MG63 (cell line): ENCODE measurements at regions not wholly inside any gene's neighbourhood (a gene's known extent, or its start where the extent isn't known, plus 50 kb on each side); places are given as distances from the start of the nearest gene placed in this dataset.
"Not testable (repeated sequence)": the region's sequence is repeated elsewhere in the genome, so short reads cannot be mapped to it uniquely, and the experiment has no call there.

ENCODE experiments used
- DNase-seq: peaks from one replicate; pipeline ENCODE4 v3.0.0-alpha.2; 2020
- H3K27me3 ChIP-seq: fragments of 250-450 bp; sonication (Bioruptor Pico); 2 replicates; pipeline ENCODE4 v1.5.1; 2020; ENCODE audit warnings: mild to moderate bottlenecking, moderate library complexity
- H3K36me3 ChIP-seq: fragments of 250-450 bp; sonication (Bioruptor Pico); 2 replicates; pipeline ENCODE4 v1.5.1; 2020; ENCODE audit warnings: mild to moderate bottlenecking, moderate library complexity
- H3K4me3 ChIP-seq: fragments of 250-450 bp; sonication (Bioruptor Pico); 2 replicates; pipeline ENCODE4 v1.5.1; 2020; ENCODE audit warnings: mild to moderate bottlenecking, moderate library complexity
- H3K9me3 ChIP-seq: fragments of 250-450 bp; sonication (Bioruptor Pico); 2 replicates; pipeline ENCODE4 v1.5.1; 2020; ENCODE audit warnings: mild to moderate bottlenecking, moderate library complexity

DNA sequence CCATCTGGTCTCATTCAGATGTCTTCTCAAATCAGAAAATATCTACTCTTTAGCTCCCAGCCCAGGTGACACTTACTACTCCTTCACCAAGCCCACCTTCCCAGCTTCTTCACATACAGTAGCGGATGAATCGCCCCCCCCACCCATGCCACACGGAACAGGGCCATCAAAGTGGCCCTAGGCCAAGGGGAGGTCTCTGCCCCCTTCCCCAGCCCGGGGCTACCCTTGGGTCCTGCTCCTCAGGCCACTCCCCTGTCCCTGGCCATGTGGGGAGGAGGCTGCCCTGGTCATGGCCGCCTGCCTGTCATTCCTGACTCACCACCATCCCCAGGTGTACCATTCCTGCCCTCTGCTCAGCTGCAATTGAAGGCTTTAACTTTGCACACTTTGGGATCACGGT lies 142.8 kb downstream of the NECTIN1 start:
- Histone ChIP-seq H3K36me3 (no peaks in the 10 kb centered on the region), H3K27me3 (no peaks in the 10 kb centered on the region), H3K9me3 (no peaks in the 10 kb centered on the region), H3K4me3 (no peak overlapping the region)
- DNase-seq = no peak

GRCh38 chr11:119585043-119585781 lies 143.8 kb downstream of the NECTIN1 start:
- no peak for DNase-seq

GRCh38 chr11:119584193-119585042 lies 144.6 kb downstream of the NECTIN1 start:
- DNase-seq = peak; percentile 69
- peak overlapping the region; percentile 25 for H3K4me3 ChIP-seq

More at GRCh38 chr11:119585043-119585781, 143.8 kb downstream of the NECTIN1 start:
- Histone ChIP-seq H3K9me3 (no peaks in the 10 kb centered on the region), H3K36me3 (no peaks in the 10 kb centered on the region), H3K27me3 (no peaks in the 10 kb centered on the region), H3K4me3 (no peak overlapping the region)

GRCh38 chr11:119583585-119583984 lies 145.4 kb downstream of the NECTIN1 start:
- Histone ChIP-seq H3K27me3 (no peaks in the 10 kb centered on the region), H3K4me3 (no peak overlapping the region), H3K36me3 (no peaks in the 10 kb centered on the region), H3K9me3 (peaks cover 3% of the 10 kb centered on the region; the same call in 1 of the 2 replicates)
- no peak for DNase-seq

More at GRCh38 chr11:119584193-119585042, 144.6 kb downstream of the NECTIN1 start:
- Histone ChIP-seq H3K9me3 (peaks cover under 1% of the 10 kb centered on the region; the same call in 1 of the 2 replicates), H3K36me3 (no peaks in the 10 kb centered on the region), H3K27me3 (no peaks in the 10 kb centered on the region)

DNA sequence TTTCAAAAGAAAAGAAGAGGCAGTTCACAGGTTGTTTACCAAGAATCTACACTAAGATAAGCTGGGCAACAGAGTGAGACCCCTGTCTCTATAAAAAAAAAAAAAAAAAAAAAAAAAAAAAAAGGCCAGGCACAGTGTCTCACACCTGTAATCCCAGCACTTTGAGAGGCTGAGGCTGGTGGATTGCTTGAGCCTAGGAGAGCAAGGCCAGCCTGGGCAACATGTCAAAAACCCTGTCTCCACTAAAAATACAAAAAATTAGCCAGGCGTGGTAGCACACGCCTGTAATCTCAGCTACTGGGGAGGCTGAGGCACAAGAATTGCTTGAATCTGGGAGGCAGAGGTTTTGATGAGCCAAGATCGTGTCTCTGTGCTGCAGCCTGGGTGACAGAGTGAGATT lies 147.6 kb downstream of the NECTIN1 start:
- H3K9me3 ChIP-seq, H3K36me3 ChIP-seq, DNase-seq, H3K27me3 ChIP-seq, H3K4me3 ChIP-seq: not testable (repeated sequence)

GRCh38 chr11:119580751-119581150 lies 148.2 kb downstream of the NECTIN1 start:
- H3K9me3 ChIP-seq = peaks cover 3% of the 10 kb centered on the region; the same call in 1 of the 2 replicates
- no peak for DNase-seq
- H3K36me3 ChIP-seq = no peaks in the 10 kb centered on the region
- H3K4me3 ChIP-seq = no peak overlapping the region
- no peaks in the 10 kb centered on the region for H3K27me3 ChIP-seq

DNA sequence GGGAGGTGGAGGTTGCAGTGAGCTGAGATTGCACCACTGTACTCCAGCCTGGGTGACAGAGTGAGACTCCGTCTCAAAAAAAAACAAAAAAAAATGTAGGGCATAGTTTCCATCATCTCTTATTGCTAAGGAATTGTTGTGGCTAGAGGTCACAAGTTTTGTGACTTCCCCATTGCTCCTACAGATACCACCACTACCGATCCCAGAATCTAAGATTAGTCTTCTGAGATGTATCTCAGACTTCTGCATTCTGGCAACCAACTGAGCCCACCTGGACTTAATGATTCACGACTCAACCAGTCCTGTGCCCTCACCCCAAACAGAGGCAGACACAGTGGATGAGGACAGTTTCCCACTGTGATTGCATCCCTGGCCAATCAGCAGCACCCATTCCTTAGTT lies 148.9 kb downstream of the NECTIN1 start:
- Histone ChIP-seq H3K27me3 (no peaks in the 10 kb centered on the region), H3K36me3 (no peaks in the 10 kb centered on the region)
- DNase-seq = no peak

GRCh38 chr11:119578521-119579191 lies 150.3 kb downstream of the NECTIN1 start:
- Histone ChIP-seq H3K36me3 (no peaks in the 10 kb centered on the region), H3K27me3 (no peaks in the 10 kb centered on the region), H3K4me3 (no peak overlapping the region), H3K9me3 (peaks cover 3% of the 10 kb centered on the region; the same call in 1 of the 2 replicates)
- DNase-seq = no peak

More for the DNA sequence above, 148.9 kb downstream of the NECTIN1 start:
- Histone ChIP-seq H3K4me3 (no peak overlapping the region), H3K9me3 (peaks cover 3% of the 10 kb centered on the region; the same call in 1 of the 2 replicates)

GRCh38 chr11:119573858-119574257 lies 150.9 kb upstream of the THY1 start:
- H3K4me3 ChIP-seq = no peak overlapping the region
- no peaks in the 10 kb centered on the region for H3K9me3 ChIP-seq
- no peaks in the 10 kb centered on the region for H3K27me3 ChIP-seq
- no peaks in the 10 kb centered on the region for H3K36me3 ChIP-seq
- DNase-seq = no peak

DNA sequence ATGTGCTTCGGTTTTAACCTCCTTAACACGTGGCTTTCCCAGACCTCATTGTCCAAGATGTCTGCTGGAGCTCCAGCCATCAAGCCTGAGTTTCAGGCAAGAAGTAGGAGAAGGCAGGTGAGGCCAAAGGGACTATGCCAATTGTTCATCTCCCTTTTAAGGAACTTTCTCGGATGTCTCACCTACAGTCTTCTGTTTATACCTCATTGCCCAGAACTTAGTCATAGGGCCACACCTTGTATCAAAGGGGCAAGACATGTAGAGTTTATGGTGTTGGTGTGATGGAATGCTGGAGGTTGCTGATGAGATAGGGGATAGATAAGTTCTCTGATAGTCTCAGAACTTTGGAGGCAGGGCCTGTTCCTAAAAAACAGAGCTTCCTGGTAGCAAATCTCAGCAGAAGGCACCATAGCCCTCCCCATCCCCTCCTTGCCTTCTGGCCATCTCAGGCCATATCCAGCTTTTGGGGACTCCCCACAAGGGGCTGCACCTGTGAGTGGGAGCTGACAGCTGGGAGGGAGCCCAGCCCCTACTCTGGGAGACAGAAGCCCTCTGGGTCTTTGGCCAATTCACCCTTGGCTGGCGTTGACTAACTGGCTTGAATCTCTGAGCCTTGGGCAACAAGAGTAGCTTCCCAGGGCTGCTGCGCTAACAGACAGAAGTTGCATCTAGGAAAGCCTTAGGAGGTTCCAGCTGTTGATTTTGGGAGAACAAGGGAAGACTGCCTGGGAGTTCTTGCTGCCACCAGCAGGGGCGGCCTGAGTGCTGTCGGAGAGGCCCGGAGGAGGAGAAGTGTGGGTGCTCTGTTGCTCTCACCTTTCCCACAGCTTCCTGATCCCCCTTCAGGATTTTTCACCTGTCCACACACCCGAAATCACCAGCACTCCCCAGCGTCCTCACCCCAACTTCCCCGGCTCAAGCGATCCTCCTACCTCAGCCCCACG lies 149.8 kb upstream of the THY1 start:
- Histone ChIP-seq H3K36me3 (no peaks in the 10 kb centered on the region), H3K4me3 (no peak overlapping the region), H3K27me3 (no peaks in the 10 kb centered on the region), H3K9me3 (no peaks in the 10 kb centered on the region)
- no peak for DNase-seq

GRCh38 chr11:119571311-119571710 lies 148.3 kb upstream of the THY1 start:
- DNase-seq = no peak
- Histone ChIP-seq H3K4me3 (no peak overlapping the region), H3K27me3 (no peaks in the 10 kb centered on the region), H3K36me3 (no peaks in the 10 kb centered on the region), H3K9me3 (no peaks in the 10 kb centered on the region)

DNA sequence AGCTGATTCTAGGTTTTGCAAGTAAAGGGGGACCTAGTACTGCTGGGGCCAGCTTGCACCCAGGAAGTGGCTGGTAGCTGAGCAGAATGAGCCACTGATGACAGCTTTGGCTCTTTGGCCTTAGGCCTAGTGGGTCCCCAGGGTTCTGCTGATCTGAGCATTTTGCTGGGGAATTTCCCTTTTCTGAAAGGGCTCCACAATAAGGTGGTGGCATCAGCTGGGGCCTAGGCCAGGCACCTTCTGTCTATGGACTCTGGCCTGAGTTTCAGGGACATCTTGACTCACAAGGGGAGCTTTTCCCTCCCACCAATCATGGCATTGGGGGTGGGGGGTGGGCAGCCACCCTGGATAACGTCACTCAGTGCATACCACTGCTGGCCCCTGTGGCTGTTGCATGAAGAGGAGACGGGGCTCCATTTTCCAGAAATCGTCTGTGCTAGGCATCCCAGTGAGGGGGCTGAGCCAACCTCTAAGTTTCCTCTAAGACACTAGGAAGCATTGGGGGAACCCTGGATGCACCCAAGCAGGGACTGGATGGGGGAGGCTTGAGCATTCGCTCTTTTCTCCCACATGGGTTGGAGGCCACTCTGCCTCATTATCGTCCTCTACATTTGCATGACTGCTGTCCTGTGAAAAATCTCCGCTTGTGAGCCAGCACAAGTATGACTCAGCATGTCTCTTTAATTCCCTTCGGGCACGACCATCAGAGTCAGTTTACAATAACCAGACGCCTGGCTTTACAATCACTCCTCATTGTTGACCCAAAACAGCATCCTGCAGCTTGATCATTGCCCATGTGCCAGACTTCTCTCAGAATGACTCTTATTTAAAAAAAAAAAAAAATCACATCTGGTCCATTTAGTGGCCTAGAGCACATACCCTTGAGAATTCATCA lies 145.0 kb upstream of the THY1 start:
- H3K4me3 ChIP-seq = no peak overlapping the region
- peak; percentile 89 for DNase-seq
- H3K36me3 ChIP-seq = no peaks in the 10 kb centered on the region
- peaks cover 5% of the 10 kb centered on the region; the same call in 1 of the 2 replicates for H3K9me3 ChIP-seq
- no peaks in the 10 kb centered on the region for H3K27me3 ChIP-seq

DNA sequence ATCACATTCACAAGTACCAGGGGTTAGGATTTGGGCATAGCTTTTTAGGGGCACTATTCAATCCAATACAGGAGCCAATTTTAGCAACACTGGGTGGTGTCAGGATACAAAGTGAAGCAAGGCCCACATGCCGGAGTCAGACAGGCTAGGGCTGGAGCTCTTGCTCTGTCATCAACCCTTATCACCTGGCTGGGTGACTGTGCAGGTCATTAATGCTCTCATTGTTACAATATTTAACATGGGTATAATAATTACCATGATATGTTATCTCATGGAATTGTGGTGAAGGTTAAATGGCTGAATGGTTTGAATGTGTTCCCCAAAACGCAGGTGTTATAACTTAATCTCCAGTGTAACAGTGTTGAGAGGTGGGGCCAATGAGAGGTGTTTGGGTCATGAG lies 143.3 kb upstream of the THY1 start:
- DNase-seq = no peak
- no peak overlapping the region for H3K4me3 ChIP-seq
- no peaks in the 10 kb centered on the region for H3K27me3 ChIP-seq
- H3K9me3 ChIP-seq = peaks cover 10% of the 10 kb centered on the region; the same call in 1 of the 2 replicates
- H3K36me3 ChIP-seq = no peaks in the 10 kb centered on the region

GRCh38 chr11:119565693-119566092 lies 142.7 kb upstream of the THY1 start:
- not testable (repeated sequence) for H3K4me3 ChIP-seq, H3K27me3 ChIP-seq, H3K9me3 ChIP-seq, DNase-seq, H3K36me3 ChIP-seq

GRCh38 chr11:119560961-119561360 lies 138.0 kb upstream of the THY1 start:
- H3K9me3 ChIP-seq = peaks cover 10% of the 10 kb centered on the region; the same call in 1 of the 2 replicates
- no peaks in the 10 kb centered on the region for H3K36me3 ChIP-seq
- no peak for DNase-seq
- no peak overlapping the region for H3K4me3 ChIP-seq
- no peaks in the 10 kb centered on the region for H3K27me3 ChIP-seq
